Vagina (tissue), 2 donors: ENCODE measurements at regions not wholly inside any gene's neighbourhood (a gene's known extent, or its start where the extent isn't known, plus 50 kb on each side); places are given as distances from the start of the nearest gene placed in this dataset.

ENCODE experiments used
- DNase-seq, 2 donors: peaks; one replicate each; pipeline ENCODE4 v3.0.0-alpha.2; 2017; ENCODE audit errors: extremely low spot score in 2 of 2
- H3K27ac ChIP-seq: fragments of 200-600 bp; sonication (generic); one replicate; pipeline ENCODE4 v1.5.1; 2019
- H3K27me3 ChIP-seq: fragments of 200-600 bp; sonication (generic); one replicate; pipeline ENCODE4 v1.5.1; 2019
- H3K36me3 ChIP-seq, 2 donors: fragments of 200-600 bp; sonication (generic); one replicate each; pipeline ENCODE4 v1.5.1; 2017 to 2019
- H3K4me1 ChIP-seq: fragments of 200-600 bp; sonication (generic); one replicate; pipeline ENCODE4 v1.5.1; 2019
- H3K4me3 ChIP-seq, 2 donors: fragments of 200-600 bp; sonication (generic); 1 replicate in 1 of 2; 2 replicates in 1 of 2; pipeline ENCODE4 v1.5.1; 2016 to 2019
- H3K9me3 ChIP-seq: fragments of 200-600 bp; sonication (generic); one replicate; pipeline ENCODE4 v1.5.1; 2019
- CTCF ChIP-seq, 3 experiments: fragments of 450-650 bp in 2 of 3; fragments of 200-600 bp in 1 of 3; sonication (generic) in 1 of 3; IDR thresholded peaks; one replicate each; pipeline ENCODE4 v1.5.1; 2017 to 2019; ENCODE audit warnings: antibody characterized with exemption in 3 of 3, mild to moderate bottlenecking in 2 of 3, moderate library complexity in 2 of 3
- POLR2A ChIP-seq, 2 donors: fragments of 450-650 bp; IDR thresholded peaks; one replicate each; pipeline ENCODE4 v1.6.1; 2017; ENCODE audit warnings: antibody characterized with exemption in 2 of 2, mild to moderate bottlenecking in 2 of 2, moderate library complexity in 2 of 2
- POLR2AphosphoS5 ChIP-seq, 2 donors: sonication (generic); formaldehyde crosslinking; IDR thresholded peaks; one replicate each; pipeline ENCODE4 v1.9.0; 2017; ENCODE audit warnings: antibody characterized with exemption in 2 of 2, mild to moderate bottlenecking in 2 of 2, low read depth in 1 of 2; ENCODE audit not compliant: insufficient read depth in 1 of 2
- intact Hi-C: fragments of 100-400 bp; cut with DNase I; formaldehyde crosslinking; loops from one replicate; pipeline ENCODE4 v1.15.1; 2023

- no peaks in the 10 kb centered on the region for H3K9me3 ChIP-seq
- H3K4me3 ChIP-seq, result no peak overlapping the region
- no peak for DNase-seq
- H3K36me3 ChIP-seq, result no peaks in the 10 kb centered on the region
- intact Hi-C loops, result no loop called here
- TF ChIP-seq POLR2AphosphoS5 (IDR thresholded peaks at IDR 0.05; ENCODE audit: insufficient read depth in 1 of 2, low read depth in 1 of 2) (no peak), CTCF (IDR thresholded peaks at IDR 0.05) (no peak), POLR2A (IDR thresholded peaks at IDR 0.05) (no peak)
- no peak overlapping the region for H3K27ac ChIP-seq
- no peaks in the 10 kb centered on the region for H3K27me3 ChIP-seq
- H3K4me1 ChIP-seq, result no peaks in the 10 kb centered on the region
These were observed 650.3 kb downstream of the DCDC2C start for GRCh38 chr2:4353668-4354067.

GRCh38 chr2:4354164-4354563, 650.8 kb downstream of the DCDC2C start:
- Histone ChIP-seq H3K9me3 (no peaks in the 10 kb centered on the region), H3K27me3 (no peaks in the 10 kb centered on the region), H3K36me3 (no peaks in the 10 kb centered on the region), H3K4me1 (no peaks in the 10 kb centered on the region), H3K27ac (no peak overlapping the region), H3K4me3 (no peak overlapping the region)
- intact Hi-C loops, result no loop called here
- TF ChIP-seq CTCF (IDR thresholded peaks at IDR 0.05) (no peak), POLR2A (IDR thresholded peaks at IDR 0.05) (no peak), POLR2AphosphoS5 (IDR thresholded peaks at IDR 0.05; ENCODE audit: insufficient read depth in 1 of 2, low read depth in 1 of 2) (no peak)
- DNase-seq, result no peak

DNA sequence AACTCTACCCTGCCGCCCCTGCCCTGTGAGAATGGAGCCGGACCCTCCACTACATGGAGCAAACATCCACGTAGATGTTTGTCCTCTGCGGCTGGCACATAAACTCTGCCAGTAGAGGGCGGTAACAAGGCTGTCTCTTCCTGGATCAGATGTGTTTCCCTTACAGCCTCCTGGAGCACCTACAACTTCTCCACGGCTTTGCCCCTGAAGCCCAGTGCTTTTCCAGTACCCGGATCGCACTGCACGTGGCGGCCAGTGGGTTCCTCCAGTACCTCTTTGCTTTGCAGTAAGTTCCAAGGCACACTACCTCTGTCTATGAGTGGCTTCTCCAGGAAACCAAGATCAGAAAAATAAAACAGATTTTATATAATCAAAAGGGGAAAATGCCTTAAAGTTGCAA, 651.3 kb downstream of the DCDC2C start:
- no peaks in the 10 kb centered on the region for H3K27me3 ChIP-seq
- no peaks in the 10 kb centered on the region for H3K36me3 ChIP-seq
- intact Hi-C loops, result no loop called here
- no peak for TF ChIP-seq POLR2AphosphoS5 (IDR thresholded peaks at IDR 0.05; ENCODE audit: insufficient read depth in 1 of 2, low read depth in 1 of 2)
- no peak for TF ChIP-seq POLR2A (IDR thresholded peaks at IDR 0.05)
- no peak for TF ChIP-seq CTCF (IDR thresholded peaks at IDR 0.05)
- H3K27ac ChIP-seq, result no peak overlapping the region
- H3K4me1 ChIP-seq, result no peaks in the 10 kb centered on the region
- DNase-seq, result no peak
- H3K4me3 ChIP-seq, result no peak overlapping the region
- H3K9me3 ChIP-seq, result no peaks in the 10 kb centered on the region

DNA sequence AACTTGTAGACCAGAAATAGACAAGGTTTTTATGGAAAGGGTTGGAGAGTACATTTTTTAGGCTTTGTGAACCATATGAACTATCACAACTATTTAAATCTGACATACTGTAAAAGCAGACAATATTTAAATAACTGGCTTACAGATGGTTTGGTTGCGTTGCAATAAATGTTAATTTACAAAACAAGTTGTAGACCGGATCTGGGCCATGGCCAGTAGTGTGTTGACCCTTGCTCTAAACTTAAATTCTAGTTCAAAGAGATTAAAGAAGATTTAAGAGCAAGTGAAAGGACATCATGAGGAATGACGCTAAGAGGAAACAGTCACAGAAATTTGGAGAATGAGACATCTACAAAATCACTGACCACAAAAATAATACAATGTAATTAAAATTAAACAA, 652.7 kb downstream of the DCDC2C start:
- no peaks in the 10 kb centered on the region for H3K9me3 ChIP-seq
- no peaks in the 10 kb centered on the region for H3K27me3 ChIP-seq
- TF ChIP-seq POLR2AphosphoS5 (IDR thresholded peaks at IDR 0.05; ENCODE audit: insufficient read depth in 1 of 2, low read depth in 1 of 2), result no peak
- no peak for TF ChIP-seq POLR2A (IDR thresholded peaks at IDR 0.05)
- no peak for TF ChIP-seq CTCF (IDR thresholded peaks at IDR 0.05)
- no peaks in the 10 kb centered on the region for H3K4me1 ChIP-seq
- intact Hi-C loops, result no loop called here
- H3K27ac ChIP-seq, result no peak overlapping the region
- no peak overlapping the region for H3K4me3 ChIP-seq
- H3K36me3 ChIP-seq, result no peaks in the 10 kb centered on the region
- DNase-seq, result no peak

DNA sequence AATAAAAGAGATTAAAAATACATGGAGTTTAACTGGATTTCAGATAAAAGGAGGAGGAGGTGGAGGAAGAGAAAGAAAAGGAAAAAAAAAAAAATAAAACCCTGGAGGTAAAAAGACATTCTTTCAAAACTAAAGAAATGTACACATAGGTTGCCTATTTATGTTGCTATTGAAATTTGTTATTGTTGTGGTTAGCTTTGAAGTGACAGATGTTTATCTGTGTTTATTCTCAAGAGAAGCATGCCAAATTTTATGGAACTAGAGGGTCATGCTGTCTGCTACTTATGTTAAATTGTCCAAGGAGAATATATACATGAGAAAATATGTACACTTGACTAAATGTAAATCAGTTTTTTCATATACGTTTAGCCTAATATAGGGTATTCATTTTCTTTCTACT, 653.2 kb downstream of the DCDC2C start:
- intact Hi-C loops, result no loop called here
- Histone ChIP-seq H3K27me3 (no peaks in the 10 kb centered on the region), H3K9me3 (no peaks in the 10 kb centered on the region), H3K27ac (no peak overlapping the region), H3K36me3 (no peaks in the 10 kb centered on the region), H3K4me1 (no peaks in the 10 kb centered on the region), H3K4me3 (no peak overlapping the region)
- TF ChIP-seq POLR2AphosphoS5 (IDR thresholded peaks at IDR 0.05; ENCODE audit: insufficient read depth in 1 of 2, low read depth in 1 of 2), result no peak
- TF ChIP-seq CTCF (IDR thresholded peaks at IDR 0.05), result no peak
- no peak for TF ChIP-seq POLR2A (IDR thresholded peaks at IDR 0.05)
- no peak for DNase-seq
